GM19238 (cell line): ENCODE measurements at regions not wholly inside any gene's neighbourhood (a gene's known extent, or its start where the extent isn't known, plus 50 kb on each side); places are given as distances from the start of the nearest gene placed in this dataset.

Experiments
- DNase-seq: peaks from one replicate; pipeline ENCODE4 v3.0.0; 2011; ENCODE audit warnings: low spot score; ENCODE audit not compliant: insufficient read length

DNA sequence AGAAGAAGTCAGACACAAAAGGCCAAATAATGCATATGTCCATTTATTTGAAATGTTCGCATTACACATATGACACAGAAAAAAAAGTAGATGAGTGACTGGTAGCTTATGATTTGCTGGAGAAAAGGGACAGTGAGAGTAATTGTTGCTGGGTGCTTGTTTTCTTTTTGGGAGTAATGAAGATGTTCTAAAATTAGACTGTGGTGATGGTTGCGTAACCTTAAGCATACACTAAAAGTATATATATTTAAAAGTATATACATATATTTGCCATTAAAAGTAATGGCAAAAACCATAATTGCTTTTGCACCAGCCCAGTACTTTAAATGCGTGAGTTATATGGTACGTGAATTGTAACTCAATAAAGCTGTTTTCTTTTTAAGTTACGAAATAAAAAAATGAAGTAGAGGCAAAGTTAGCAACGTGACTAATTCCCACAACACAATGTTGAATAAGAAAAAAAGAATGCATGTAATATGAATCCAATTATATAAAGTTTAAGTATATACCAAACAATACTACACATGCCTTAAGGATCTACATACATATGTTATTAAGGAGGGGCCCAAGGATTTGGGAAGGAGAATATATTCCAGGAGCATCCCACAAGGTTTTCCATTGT is 360.4 kb upstream of the CELF2 start:
- no peak for DNase-seq

DNA sequence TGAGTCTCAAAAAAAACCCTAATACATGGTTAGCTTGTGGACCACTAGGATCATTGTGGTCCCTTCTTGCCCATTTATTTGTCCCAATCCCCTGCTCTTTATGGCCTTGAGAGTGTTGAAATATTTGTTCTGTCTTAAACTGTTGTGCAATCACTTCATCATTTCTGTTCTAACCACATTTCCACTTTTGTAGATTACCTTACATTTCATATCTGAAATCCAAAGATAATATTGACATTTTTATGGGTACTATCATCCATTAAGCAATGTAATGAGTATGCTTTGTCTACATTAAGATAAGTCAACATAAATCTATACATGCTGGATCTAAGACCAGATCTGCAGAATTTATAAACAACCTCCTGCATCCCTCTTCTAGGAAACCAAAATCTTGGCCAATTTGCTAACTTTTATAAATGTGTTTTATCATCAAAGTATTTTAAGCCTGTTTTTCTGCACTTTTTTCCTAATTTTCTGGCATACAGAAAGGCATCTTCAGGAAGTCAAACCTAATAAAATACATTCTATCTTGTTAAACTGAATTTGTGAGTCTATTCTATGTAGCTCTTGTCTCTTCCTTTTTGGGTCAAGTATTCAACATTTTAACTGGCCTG is 359.4 kb upstream of the CELF2 start:
- no peak for DNase-seq

DNA sequence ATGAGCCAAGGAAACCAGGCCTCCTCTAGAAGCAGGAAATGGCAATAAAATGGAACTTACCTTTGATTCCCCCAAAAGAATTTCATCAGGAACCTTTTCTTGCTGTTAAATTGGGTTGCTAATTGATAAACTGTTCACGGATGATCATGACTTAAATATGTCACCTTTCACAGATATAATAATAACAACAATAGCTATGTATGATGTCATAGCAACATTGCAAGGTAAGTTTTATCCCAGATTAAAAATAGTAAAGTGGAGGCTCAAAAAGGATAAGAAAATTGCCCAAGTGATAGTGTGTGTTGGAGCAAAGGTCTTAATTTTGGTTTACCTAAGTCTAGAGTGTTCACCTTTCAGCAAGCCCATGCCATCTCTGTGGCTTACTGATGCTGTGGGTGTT is 357.6 kb upstream of the CELF2 start:
- DNase-seq: no peak

DNA sequence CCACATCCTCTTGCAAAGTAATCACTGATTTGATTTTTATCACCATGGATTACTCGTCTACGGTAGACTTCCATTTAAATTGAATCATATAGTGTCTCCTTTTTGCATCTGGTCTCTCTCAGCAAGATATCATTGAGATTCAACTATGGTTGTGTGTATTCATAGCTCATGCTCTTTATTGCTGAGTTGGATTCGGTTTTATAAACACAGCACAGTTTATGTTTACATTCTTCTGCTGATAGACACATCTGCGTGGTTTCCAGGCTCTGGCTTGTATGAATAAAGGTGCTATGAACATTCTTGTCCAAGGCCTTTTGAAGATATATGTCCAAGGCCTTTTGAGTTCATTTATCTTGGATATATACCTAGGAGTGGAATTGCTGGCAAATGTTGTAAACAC is 356.5 kb upstream of the CELF2 start:
- DNase-seq: no peak

DNA sequence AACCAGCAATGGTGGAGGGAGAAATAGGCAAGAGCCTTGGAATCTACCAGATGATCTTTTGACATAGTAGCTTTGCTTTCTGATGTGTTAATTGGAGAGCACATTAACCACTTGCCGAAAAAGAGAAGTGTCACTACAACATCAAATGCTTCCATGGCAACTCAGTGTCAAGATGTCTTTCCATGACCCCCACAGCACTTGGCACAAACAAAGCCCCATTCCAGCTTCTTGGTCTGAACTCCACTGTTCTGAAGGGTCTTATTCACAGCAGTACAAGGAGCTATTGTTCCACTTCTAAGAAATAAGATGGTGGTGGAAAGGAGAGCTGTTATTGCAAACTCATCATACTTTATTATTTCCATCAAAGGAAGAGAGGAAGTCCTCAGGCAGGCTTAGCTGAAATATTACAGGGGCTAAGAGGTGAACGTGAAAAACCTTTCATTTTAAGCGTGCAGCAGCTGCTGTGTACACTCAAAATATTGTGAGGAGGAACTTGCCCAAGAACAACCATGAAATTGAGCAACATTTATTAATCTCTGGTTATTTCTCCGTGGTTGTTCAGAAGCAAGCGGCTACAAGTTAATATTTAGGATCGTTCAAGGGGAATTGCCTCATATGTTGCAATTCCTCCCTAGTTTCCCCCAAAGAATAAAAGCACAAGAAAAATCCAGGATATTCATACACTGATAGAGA is 354.8 kb upstream of the CELF2 start:
- no peak for DNase-seq

DNA sequence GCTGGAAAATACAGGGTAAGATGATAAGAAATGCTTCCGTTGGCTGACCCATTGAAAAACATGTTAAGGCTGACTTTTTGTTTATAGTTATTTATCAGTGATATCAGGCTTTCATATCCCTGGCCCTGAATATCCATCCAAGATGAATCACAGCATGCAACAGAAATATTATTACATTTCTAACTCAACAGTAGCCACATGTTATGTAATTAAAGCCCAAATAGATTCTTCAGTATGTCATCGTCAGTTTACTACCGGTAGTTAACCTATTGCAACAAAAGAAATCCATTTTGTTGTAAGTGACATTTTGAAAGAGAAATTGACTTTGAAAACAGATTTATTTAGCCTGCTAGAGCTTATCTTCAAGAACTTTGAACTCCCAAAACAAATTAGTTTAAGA is 354.1 kb upstream of the CELF2 start:
- DNase-seq: no peak

DNA sequence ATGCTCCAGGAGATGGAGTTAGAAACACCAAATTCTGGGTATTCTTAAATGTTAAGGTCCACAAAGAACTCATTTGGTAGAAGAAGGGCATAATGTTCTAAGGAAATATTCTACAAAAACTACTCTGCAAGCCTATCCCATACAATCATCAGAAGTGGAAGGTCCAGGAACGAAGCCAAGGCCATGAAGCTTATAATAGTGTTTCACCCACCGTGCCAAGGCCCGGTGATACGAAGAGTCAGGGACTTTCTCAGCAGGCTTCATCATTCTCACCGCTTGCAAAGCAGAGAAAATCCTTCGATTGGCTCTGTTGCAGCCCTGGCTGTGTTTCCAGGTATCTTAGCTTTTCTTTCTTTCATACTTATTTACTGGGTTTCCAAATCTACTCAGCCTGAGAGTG is 351.9 kb upstream of the CELF2 start:
- DNase-seq: no peak

DNA sequence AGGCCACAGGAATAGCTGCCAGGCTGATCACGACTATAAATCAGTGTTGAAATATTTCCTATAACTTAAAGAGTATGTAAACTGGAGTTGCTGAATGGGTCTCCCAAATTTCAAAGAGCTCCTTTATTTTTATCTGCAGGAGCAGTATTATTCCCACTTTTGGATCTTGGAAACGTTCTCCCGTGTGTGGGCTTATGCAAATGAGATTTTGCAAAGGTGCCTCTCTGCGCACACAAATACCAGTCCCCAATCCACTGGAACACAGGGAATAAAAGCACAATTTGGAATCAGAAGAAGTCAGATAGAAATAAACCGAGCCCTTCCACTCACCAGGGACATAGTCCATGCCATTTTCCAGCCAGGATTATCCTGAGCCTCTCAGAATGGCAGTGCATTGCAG is 350.2 kb upstream of the CELF2 start:
- no peak for DNase-seq

DNA sequence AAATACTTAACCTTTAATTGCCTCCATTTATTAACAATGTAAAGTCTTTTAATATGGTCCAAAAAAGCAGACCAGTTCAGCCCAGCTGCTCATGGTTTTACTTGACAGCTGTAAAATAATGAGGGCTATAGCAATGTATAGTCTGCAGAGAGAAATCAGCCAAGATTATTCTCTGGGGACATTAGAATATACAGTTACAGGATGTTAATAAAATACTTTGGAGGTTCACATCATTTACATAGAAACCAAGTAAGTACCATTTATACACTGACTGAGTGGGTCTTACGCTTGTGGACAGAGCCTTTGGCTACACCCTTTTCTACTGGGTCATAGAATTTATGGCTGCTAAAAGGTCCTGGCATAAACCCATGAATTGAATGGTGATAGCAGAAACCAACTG is 340.7 kb upstream of the CELF2 start:
- DNase-seq: no peak

DNA sequence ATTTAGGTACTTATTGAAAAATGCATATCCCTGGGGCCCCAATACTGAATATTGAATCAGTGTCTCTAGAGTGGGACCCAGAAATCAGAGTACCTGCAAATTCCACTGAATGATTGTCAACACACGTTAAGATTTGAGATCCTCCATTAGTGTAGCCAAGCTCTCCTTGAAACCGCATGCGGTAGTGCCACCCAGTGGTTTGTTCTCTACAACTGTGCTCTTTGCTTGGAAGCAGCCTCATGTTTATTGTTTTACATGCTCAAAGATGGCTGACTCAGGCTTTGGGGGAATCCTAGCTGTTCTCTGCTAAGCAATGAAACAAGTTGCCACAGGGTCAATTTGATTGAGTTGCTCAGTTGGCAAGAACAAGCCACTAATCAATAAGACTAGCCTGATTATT is 340.2 kb upstream of the CELF2 start:
- DNase-seq: no peak

DNA sequence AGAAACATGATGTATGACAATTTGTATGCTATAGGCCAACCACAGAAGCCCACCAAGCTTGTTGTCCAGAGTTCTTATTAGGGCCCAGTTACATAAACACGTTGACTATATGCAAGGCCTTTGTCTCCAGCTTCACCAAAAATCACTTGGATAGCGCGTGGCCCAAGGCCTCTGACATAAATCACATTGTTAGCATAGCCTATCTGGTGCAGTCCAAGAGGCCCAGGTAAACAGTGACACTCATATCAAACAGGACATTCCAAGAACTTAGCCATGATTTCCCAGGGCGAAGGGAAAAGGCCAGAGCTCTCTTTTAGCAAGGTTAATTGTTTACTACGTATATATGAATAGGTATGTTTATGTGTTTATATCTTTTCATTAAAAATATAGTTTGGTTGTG is 337.2 kb upstream of the CELF2 start:
- no peak for DNase-seq

DNA sequence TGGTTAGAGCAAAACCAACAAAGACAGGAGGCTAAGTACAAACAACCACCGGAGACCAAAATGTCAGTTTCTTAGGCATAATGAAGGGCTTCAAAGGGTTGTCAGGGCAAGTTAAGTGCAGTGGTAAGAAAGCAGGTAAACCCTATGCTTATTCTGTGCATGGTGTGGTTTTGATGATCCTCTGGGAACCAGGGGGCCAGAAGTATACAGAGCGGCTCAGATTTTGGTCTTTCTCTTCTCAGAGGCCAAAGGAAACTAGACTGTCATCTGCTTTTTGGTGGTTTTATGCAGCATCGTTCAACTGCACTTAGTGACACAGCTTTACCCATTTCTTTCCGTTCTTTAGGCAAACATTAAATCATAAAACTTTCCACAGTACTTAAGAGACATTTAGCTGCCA is 332.7 kb upstream of the CELF2 start:
- no peak for DNase-seq

DNA sequence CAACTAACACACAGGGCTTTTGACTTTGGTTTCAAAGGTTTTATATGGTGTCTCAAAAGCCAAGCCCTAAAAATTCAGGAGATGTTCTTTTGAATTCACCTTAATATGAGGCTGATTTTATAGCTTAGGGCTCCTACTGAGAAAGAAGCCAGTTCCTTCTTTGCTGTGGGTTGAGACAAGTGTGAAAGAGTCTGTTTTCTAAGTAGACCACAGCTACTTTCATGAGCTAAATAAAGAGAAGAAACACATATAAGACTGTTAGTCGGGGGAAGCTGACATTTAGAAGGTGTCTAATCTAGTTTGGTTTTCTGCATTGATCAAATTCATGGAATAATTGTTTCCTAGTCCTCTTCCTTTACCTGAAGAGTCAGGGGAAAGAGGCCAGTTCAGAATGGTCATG is 332.1 kb upstream of the CELF2 start:
- DNase-seq: no peak

DNA sequence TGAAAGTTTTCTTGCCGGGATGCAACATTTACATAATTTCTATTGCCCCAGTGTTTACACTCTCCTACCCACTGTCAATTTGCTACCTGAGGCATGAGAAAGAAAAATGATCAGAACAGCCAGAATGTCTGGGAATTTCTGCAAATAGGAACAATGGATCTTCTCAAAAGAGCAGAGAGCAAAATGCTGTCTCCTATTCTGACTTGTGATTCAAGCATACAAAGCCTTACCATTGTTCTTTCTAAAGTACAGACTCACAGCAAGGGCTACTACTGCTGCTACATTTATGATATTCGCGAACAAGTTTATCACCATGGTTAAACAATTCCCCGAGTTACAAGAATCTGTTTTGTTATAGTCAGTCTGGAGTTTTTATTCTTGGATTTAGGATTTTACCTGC is 329.9 kb upstream of the CELF2 start:
- no peak for DNase-seq

DNA sequence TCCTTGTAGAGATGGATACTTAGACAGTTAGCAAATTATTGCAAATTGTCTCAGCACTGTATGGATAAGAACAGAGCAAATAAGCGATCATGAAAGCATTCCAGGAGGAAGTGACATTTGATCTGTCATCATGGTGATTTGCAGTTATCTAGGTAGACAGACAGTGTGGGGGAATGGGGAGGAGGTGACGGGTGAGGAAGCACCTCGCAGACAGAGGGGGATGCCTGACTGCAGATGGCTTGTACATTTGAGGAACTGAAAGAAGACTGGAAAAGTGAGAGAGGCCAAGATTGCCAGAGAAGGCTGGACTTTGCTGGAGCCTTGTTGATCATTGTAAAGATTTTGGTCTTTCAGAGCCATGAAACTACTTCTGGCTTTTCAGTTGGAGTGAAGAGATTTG is 318.2 kb upstream of the CELF2 start:
- DNase-seq: no peak

DNA sequence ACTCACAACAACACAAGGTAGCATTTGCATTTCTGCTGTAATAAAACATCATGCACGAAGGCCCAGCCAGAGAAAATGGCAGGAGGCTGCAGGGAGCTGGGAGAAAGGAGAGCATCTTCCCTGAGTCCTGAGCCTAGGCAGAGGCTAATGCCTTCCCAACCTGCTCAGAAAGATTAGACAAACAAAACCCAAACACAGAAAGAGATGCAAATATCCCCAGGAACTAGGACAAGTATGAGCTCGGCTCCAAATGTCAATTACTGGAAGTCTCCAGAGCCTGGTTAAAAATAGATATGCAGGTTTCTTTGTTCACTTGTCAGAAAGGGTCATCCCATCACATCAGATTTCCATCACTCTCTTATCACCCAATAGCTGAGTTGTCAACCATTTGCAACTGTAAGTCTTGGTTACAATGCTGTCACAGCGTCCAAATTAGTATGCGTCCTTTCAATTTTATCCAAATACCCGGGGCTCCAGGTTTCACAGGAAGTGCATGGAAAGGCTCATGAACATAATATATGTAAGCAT is 316.5 kb upstream of the CELF2 start:
- no peak for DNase-seq

DNA sequence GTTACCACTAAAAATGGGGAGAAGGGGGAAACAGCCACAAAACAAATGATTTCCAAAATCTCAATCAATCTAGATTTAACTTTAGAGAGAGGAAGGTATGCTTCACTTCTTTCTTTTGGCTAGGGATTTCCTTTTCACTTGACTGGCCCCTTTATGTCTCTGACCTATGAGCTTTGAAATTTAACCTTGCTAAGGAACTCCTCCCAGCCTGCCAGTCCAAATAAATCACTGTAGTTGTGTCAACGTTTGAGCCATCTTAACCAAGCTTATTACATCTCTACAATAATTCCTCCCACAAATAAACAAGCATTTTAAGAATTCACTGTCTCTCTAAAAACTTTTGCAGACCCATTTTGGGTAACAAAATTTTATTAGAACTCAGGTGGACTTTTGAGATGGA is 315.5 kb upstream of the CELF2 start:
- no peak for DNase-seq

DNA sequence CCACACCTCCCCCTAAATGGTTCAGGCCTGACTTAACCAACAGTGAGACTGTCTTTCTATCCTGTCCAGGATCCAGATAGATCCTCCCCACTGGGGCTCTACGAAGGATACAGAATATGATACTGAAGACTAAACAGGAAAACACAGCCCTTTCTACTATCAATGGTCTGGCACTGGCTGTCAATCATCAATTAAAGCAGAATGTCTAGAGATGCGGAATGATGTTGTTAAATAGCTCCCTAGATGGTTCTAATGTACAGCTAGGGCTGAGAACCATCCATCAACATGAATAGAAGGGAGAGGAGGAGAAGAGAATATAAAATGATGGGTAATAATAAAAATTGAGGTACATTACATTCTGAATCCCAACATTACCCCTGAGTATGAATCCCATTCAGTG is 314.3 kb upstream of the CELF2 start:
- no peak for DNase-seq

DNA sequence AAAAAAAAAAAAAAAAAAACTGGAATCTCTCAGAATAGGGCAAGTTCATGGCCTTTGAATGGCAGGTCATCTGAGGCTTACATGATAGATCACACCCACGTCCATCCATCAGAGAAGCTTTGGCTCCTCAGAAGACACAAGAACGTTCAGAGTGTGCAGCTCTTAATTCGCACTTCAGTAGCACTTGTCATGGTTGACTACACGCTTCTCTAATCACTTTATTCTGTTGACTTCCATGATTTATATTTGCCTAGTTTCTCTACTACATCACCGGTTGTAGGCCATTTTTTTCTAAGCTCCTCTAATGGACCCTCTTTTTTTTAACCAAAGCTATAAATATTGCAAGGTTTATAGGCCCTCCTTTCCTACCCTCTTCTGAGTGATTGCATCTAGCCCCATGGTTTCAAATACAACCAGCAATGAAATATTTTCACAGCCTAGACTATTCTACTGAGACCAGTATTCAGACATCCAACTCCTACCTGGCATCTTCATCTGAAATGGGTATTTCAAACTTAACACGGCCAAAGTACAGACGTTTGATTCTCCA is 305.4 kb upstream of the CELF2 start:
- DNase-seq: no peak

DNA sequence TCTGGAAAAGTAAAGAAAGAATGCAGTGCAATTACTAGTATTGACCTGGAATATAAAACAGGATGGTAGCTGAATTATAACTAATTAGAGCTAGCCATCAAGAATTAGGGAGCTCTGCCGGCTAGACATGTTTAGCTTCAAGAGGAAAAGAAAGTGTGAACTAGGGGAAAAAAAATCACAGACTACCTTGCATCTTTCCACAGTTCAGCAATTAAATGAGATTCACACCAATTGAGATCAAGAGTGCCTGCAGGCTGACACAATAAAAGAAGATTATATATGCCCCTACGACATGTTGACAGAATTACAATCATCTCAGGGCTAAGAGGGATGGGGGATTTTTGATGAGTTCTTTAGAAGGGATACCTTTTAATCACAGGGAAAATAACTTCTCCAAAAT is 303.3 kb upstream of the CELF2 start:
- no peak for DNase-seq

DNA sequence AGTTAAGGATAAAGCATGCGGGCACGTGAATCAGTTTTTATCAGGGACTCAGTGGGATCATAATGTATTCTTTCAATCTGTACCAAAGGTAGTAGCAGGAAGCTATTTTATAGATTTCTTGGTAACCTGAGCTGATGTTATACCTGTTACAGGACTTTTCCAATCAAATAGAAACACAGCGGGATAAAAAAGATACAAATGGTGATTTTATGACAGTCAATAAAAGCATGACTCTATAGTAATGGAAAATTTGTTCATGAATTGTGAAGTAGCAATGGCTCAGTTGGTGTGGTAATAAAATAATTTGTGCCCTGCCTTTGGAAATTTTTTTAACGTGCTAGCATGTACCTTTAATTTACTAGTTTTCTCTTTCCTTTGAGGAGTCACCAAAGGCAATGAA is 300.7 kb upstream of the CELF2 start:
- DNase-seq: no peak

DNA sequence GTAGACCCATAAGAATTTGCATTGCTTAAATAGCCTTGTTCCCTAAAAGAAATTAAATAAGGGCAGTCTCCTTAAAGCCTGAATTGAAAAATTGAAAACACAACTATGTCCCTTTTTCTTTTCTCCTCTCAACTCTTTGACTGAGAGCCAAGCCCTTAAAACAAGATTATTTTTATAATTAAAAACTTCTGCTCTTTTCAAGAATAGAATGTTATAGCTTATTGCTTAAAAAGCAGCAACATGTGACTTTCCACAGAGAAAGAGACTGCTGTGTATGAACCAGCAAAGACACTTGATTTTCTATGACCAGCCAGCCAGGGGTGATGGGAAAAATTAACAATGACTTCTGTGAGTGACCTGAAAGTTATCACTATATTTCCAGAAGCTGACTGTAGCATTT is 295.2 kb upstream of the CELF2 start:
- DNase-seq: no peak

DNA sequence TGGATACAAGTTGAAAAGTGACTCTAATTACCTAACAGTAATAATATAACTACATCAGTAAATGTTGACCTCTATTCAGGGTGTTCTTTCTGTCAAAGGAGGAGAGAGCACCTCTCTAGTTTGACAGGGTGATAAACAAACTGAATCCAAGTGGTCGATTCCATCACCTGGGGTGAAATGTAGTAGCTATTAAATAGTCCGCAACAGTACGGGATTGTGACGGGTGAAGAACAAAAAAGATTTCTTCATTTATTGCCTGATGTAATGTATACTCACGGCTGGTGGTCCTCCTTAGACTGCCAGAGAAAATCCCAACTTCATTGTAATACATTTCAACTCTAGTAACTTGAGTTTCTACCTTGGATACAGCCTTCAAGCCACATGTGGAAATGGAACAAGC is 292.5 kb upstream of the CELF2 start:
- DNase-seq: no peak
